ENCODE measurements at regions not wholly inside any gene's neighbourhood (a gene's known extent, or its start where the extent isn't known, plus 50 kb on each side); places are given as distances from the start of the nearest gene placed in this dataset.
A peak's percentile ranks its signal among the peaks of the same experiment; 100 is the strongest.
"Not testable (repeated sequence)": the region's sequence is repeated elsewhere in the genome, so short reads cannot be mapped to it uniquely, and the experiment has no call there.

DNA sequence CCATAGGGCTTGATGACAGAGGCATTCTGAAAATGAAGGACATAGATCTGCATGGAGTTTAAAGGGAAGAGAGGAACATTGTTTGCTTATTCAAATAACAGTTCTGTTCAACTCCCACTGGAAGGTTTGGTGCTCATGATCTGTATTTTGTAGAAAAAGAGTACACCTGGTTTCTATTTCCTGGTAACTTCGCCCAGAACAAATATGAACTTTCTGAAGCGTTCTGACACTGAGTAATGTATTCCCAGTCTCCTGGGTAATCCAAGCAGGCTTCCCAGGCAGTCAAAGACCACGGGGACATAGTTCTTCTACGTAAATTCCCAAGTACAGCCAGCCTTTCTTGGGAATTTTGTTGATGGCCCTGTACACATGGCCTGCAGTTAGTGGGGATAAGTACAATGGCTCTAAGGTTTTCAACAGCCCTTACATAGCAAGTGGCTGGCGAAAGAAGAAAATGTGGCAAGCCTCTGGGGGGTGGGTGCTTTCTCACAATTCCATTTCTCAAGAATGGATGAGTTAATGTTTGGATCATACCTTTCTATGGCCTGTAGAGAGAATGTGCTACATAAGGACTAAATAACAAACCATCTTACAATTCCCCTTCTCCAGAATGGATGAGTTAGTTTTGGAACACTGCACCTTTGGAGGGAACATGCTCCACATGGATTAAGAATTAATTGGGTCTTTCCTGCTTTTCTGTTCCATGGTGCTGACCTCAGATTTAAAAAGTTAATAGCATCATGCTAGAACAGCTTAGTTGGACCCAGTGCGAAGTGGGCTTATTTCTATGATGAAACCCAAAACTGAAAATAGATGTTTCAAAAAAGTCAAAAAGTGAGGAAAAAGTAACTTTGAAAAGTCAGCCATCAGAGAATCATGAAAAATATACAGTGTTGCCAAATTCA, 52.7 kb downstream of the COL6A6 start:
- DNase-seq = no peak
- H3K27ac ChIP-seq (ENCODE audit: low read length) = no peak overlapping the region
- H3K4me3 ChIP-seq (ENCODE audit: low read length) = no peak overlapping the region
- intact Hi-C loops (cut with DNase I) = no loop called here
- H3K9me3 ChIP-seq (ENCODE audit: control insufficient read depth, low read length) = no peaks in the 10 kb centered on the region
- ATAC-seq = no peak
- no peaks in the 10 kb centered on the region for H3K27me3 ChIP-seq (ENCODE audit: control insufficient read depth, insufficient read depth)
- WGBS = 86% methylated on average over 6 of the region's 6 CpGs
- H3K4me1 ChIP-seq (ENCODE audit: control insufficient read depth, insufficient read depth, low read length) = no peaks in the 10 kb centered on the region

DNA sequence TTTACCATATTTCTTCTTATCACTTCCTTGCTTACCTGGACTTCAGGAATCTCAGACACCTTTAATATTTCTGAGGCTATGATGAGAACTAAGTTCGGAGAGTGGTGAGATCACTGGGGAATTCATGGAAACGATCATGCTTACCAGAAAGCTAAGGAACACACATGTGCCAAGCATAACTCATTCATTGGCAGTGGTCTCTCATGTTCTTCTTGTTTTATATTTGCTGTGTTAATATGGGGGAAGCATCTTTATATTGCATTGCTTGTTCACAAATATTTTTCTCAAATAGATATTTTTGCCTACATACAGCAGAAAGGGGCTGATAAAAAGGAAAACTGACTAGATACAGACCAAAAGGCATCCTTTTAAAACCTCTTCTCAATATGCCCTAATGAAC, 55.8 kb downstream of the COL6A6 start:
- intact Hi-C loops (cut with DNase I) = no loop called here
- 46% methylated on average over 2 of the region's 2 CpGs for WGBS
- no peak overlapping the region for H3K27ac ChIP-seq (ENCODE audit: low read length)

DNA sequence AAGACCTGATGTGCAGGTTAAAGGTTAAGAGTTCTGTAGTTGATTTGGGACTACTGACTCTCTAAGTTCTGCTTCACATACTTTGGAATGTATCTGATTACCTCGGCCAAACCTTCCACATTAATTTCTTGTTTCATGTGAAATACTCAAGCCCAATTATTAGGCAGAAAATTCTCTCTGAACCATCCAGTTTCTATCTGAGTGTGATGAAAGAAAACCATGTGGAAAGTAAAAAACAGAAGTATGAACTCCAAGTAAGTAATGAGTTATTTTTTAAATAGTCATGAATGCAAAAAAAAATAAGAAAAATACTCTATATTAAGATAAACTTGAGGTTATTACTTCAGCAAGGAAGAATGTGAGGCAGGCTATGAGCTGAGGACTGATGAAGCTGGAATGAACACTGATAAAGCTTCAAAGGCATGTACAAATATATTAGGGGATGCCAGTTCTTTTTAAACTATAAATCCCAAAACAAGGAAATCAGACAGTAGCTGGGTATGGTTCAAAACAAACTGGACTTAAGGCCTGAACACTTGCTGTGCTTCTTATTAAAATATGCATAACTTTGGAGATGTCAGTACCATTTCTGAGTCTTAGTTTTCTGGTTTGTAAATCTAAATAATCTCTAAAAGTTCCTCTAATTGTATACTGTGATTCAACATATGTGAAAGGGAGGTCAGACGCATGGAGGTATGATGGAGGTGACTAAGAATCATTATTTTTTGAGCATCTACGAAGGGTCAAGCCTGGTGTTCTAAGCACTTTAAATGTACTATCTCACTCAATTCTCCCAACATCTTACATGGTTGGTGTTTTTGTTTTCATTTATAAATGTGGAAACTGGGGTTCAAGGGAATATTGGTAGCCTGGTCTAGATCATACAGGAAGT, 59.6 kb downstream of the COL6A6 start:
- 67% methylated on average over 3 of the region's 3 CpGs for WGBS
- intact Hi-C loops (cut with DNase I) = no loop called here
- H3K27me3 ChIP-seq (ENCODE audit: control insufficient read depth, insufficient read depth) = no peaks in the 10 kb centered on the region
- no peaks in the 10 kb centered on the region for H3K9me3 ChIP-seq (ENCODE audit: control insufficient read depth, low read length)
- ATAC-seq (peak; percentile 63 to 78), DNase-seq (no peak)
- no peaks in the 10 kb centered on the region for H3K4me1 ChIP-seq (ENCODE audit: control insufficient read depth, insufficient read depth, low read length)
- H3K4me3 ChIP-seq (ENCODE audit: low read length) = no peak overlapping the region
- no peak overlapping the region for H3K27ac ChIP-seq (ENCODE audit: low read length)

More for the DNA sequence above, 55.8 kb downstream of the COL6A6 start:
- DNase-seq (no peak), ATAC-seq (no peak)
- H3K4me3 ChIP-seq (ENCODE audit: low read length) = no peak overlapping the region
- H3K9me3 ChIP-seq (ENCODE audit: control insufficient read depth, low read length) = no peaks in the 10 kb centered on the region
- no peaks in the 10 kb centered on the region for H3K4me1 ChIP-seq (ENCODE audit: control insufficient read depth, insufficient read depth, low read length)
- no peaks in the 10 kb centered on the region for H3K27me3 ChIP-seq (ENCODE audit: control insufficient read depth, insufficient read depth)

DNA sequence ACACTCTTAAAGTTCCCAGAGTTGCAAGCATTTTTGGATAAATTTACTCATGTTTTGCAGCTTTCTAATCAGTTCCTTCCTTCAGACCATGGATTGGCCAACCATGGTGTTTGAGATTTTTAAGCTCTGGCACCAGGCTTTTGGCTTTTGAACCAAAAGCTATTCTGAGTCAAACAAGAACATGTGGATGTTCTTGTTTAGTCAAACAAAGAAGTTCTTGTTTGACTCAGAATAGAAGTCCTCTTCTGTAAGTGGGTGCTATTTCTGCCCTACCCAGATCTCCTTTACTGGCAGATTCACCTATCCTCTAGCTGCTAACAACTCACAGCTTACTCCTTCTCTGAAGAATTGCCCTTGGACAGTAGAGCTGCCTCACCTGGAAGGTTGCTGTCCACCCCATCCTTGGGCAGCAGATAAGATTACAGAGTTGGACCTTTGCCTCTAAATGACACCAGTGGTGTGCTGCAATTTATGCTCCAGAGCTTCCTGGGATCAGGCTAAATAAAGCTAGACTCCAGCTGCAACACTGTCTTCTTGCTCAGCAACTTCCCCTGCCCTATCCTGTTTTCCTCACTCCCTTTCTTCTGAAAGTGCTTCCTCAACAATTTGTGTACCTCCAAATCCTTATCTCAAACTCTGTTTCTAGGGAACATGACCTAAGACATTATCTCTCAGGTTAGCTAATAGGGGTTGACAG, 65.6 kb downstream of the COL6A6 start:
- Histone ChIP-seq H3K4me3 (ENCODE audit: low read length) (no peak overlapping the region), H3K27ac (ENCODE audit: low read length) (peak overlapping the region; percentile 46), H3K4me1 (ENCODE audit: control insufficient read depth, insufficient read depth, low read length) (peaks cover 2% of the 10 kb centered on the region), H3K9me3 (ENCODE audit: control insufficient read depth, low read length) (no peaks in the 10 kb centered on the region), H3K27me3 (ENCODE audit: control insufficient read depth, insufficient read depth) (no peaks in the 10 kb centered on the region)
- DNase-seq (peak in 1 of 3 donors; percentile 16), ATAC-seq (peak; percentile 86 to 87)
- intact Hi-C loops (cut with DNase I) = no loop called here

DNA sequence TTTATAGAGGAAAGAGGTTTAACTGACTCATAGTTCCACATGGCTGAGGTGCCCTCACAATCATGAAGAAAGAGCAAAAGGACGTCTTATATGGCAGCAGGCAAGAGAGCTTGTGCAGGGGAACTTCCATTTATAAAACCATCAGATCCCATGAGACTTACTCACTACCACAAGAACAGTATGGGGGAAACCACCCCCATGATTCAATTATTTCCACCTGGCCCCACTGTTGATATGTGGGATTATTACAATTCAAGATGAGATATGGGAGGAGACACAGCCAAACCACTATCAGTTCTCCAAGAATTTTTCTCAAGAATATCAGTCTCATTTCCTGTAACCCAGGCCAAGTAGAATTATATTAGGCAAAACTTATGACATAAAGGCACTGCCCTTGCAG, 77.8 kb downstream of the COL6A6 start:
- intact Hi-C loops (cut with DNase I); H3K27me3 ChIP-seq (ENCODE audit: control insufficient read depth, insufficient read depth); H3K9me3 ChIP-seq (ENCODE audit: control insufficient read depth, low read length); H3K4me1 ChIP-seq (ENCODE audit: control insufficient read depth, insufficient read depth, low read length); H3K27ac ChIP-seq (ENCODE audit: low read length); ATAC-seq; H3K4me3 ChIP-seq (ENCODE audit: low read length); DNase-seq: not testable (repeated sequence)
- WGBS = 38% methylated on average over 1 of the region's 1 CpG

DNA sequence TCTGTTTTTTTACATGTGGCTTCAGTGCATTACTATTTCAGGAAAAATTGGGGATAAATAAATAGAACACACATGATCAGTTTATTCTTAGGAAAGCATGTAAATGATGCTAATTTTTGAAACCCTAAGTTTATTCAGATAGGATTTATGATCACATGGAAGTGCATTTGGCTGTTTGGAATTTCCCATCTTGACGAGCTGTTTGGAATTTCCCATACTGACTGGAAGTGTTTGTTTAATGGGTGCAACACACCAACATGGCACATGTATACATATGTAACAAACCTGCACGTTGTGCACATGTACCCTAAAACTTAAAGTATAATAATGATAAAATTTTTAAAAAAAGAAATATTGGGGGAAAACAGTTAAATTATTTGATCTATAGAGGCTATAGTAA, 79.5 kb downstream of the COL6A6 start:
- DNase-seq (no peak), ATAC-seq (no peak)
- Histone ChIP-seq H3K4me3 (ENCODE audit: low read length) (no peak overlapping the region), H3K4me1 (ENCODE audit: control insufficient read depth, insufficient read depth, low read length) (no peaks in the 10 kb centered on the region), H3K27me3 (ENCODE audit: control insufficient read depth, insufficient read depth) (no peaks in the 10 kb centered on the region), H3K27ac (ENCODE audit: low read length) (no peak overlapping the region), H3K9me3 (ENCODE audit: control insufficient read depth, low read length) (no peaks in the 10 kb centered on the region)
- WGBS = 64% methylated on average over 2 of the region's 2 CpGs
- intact Hi-C loops (cut with DNase I) = no loop called here

DNA sequence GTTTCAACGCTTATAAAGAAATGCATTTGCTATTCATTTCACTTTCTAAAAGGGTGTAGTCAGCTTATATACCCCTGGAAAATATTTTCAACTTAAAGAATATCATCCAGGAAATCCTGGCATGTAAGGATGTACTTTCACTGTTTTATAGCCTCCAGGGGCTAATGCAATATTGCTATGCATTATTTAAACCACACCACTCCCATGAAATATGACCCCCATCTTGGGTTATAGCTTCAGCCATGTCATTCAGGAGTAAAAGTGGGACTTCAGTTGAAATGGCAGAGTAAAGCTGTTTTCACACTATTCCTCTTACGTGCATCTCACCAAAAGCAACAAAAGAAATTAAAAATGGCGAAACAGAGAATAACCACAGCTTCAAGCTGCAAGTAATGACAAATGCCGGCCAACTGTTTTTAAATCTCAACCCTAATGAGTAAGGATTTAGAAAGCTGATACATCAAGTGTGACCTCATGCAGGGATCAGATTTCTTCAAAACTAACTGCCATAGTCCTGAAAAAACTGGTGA, 84.5 kb downstream of the COL6A6 start:
- DNase-seq (no peak), ATAC-seq (no peak)
- Histone ChIP-seq H3K4me1 (ENCODE audit: control insufficient read depth, insufficient read depth, low read length) (no peaks in the 10 kb centered on the region), H3K9me3 (ENCODE audit: control insufficient read depth, low read length) (no peaks in the 10 kb centered on the region), H3K27me3 (ENCODE audit: control insufficient read depth, insufficient read depth) (no peaks in the 10 kb centered on the region), H3K4me3 (ENCODE audit: low read length) (no peak overlapping the region), H3K27ac (ENCODE audit: low read length) (no peak overlapping the region)
- intact Hi-C loops (cut with DNase I) = no loop called here
- WGBS = 87% methylated on average over 4 of the region's 4 CpGs

DNA sequence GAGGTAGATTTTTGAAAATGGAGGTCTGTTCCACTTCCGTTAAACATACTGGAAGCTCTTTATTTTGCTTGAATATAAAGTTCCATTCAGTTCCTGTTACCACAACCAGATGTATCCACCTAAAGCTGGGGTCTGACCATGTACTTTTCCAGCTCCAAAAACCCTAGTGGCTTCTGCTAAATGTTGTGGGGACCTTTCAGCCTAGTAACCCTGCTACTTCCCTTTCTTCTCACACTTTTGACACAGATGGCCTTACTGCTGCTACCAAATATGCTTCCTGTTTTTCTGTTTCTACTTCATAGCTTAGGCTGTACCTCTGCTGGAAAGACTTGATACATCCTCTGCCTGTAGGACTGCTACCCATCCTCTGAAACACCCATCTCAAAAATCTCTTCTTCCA, 87.8 kb downstream of the COL6A6 start:
- ATAC-seq = no peak
- intact Hi-C loops (cut with DNase I) = no loop called here
- H3K4me1 ChIP-seq (ENCODE audit: control insufficient read depth, insufficient read depth, low read length) = no peaks in the 10 kb centered on the region
- WGBS = 91% methylated on average over 1 of the region's 1 CpG
- no peak overlapping the region for H3K27ac ChIP-seq (ENCODE audit: low read length)
- no peak overlapping the region for H3K4me3 ChIP-seq (ENCODE audit: low read length)
- peaks cover 2% of the 10 kb centered on the region for H3K27me3 ChIP-seq (ENCODE audit: control insufficient read depth, insufficient read depth)
- no peak for DNase-seq
- H3K9me3 ChIP-seq (ENCODE audit: control insufficient read depth, low read length) = no peaks in the 10 kb centered on the region

DNA sequence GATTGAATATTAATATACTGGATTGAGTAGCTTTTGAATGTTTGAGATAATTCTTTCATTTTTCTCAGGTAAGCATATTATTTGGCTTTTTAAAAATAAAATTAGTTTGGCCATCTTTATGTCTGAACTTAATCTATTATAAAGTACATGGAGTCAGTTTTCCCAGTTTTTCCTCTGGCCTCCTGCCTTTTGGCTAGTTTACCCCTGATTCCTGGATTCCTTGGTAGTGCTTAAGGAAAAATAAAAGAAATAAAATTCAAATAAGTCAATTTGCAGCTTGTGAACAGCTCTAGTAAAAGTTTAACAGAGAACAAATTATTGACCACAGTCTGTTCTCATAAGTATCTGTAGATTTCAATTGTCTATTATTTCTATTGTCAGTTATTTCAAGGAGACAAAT, 89.4 kb downstream of the COL6A6 start:
- H3K4me3 ChIP-seq (ENCODE audit: low read length) = no peak overlapping the region
- H3K27me3 ChIP-seq (ENCODE audit: control insufficient read depth, insufficient read depth) = peaks cover 2% of the 10 kb centered on the region
- H3K9me3 ChIP-seq (ENCODE audit: control insufficient read depth, low read length) = no peaks in the 10 kb centered on the region
- no peak for ATAC-seq
- no peaks in the 10 kb centered on the region for H3K4me1 ChIP-seq (ENCODE audit: control insufficient read depth, insufficient read depth, low read length)
- no peak overlapping the region for H3K27ac ChIP-seq (ENCODE audit: low read length)
- no peak for DNase-seq
- intact Hi-C loops (cut with DNase I) = no loop called here

DNA sequence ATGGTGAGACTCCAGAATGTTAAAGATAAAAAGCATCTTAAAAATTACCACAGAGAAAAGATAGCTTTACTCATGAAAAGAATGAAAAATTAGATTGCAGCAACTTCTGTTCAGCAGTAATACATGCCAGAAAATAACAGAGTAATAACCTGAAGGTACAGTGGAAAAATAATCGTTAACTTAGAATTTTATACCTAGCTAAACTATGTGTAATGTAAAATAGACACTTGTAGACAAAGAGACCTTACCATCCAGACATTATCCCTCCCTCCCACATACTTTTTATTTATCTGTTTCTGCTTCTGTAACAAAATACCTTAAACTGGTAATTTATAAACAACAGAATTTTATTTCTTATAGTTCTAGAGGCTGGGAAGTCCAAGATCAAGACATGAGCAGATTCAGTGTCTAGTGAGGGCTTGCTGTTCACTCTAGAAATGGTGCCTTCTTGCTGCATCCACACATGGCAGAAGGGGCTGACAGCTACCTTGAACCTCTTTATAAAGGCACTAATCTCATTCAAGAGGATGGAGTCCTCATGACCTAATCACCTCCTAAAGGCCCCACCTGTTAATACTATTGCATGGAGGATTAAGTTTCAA, 90.7 kb downstream of the COL6A6 start:
- no peaks in the 10 kb centered on the region for H3K9me3 ChIP-seq (ENCODE audit: control insufficient read depth, low read length)
- intact Hi-C loops (cut with DNase I) = no loop called here
- no peak for DNase-seq
- no peak for ATAC-seq
- no peak overlapping the region for H3K27ac ChIP-seq (ENCODE audit: low read length)
- 91% methylated on average over 1 of the region's 1 CpG for WGBS
- no peaks in the 10 kb centered on the region for H3K4me1 ChIP-seq (ENCODE audit: control insufficient read depth, insufficient read depth, low read length)
- peaks cover 2% of the 10 kb centered on the region for H3K27me3 ChIP-seq (ENCODE audit: control insufficient read depth, insufficient read depth)
- no peak overlapping the region for H3K4me3 ChIP-seq (ENCODE audit: low read length)
